Pancreas (tissue), 10 donors: ENCODE measurements at regions not wholly inside any gene's neighbourhood (a gene's known extent, or its start where the extent isn't known, plus 50 kb on each side); places are given as distances from the start of the nearest gene placed in this dataset.

ENCODE experiments used
- ATAC-seq, 4 donors: fragments of 200-7000 bp; cut with Tn5 transposase; one replicate each; pipeline versions ENCODE4 v1.8.0 to v1.9.1; 2020; ENCODE audit warnings: mild to moderate bottlenecking in 4 of 4, moderate library complexity in 4 of 4
- DNase-seq, 6 donors: peaks; one replicate each; pipeline ENCODE4 v3.0.0-alpha.2; 2020
- FAIRE-seq: peaks from 2 replicates; lab custom pipeline; 2012; peaks lifted over from hg19 to GRCh38; lab: Jason Lieb, UNC
- H3K27ac ChIP-seq, 4 donors: fragments of 200-600 bp; sonication (generic); 1 replicate in 3 of 4; 2 replicates in 1 of 4; pipeline versions ENCODE4 v1.5.0 to v1.8.0; 2020
- H3K27me3 ChIP-seq, 4 donors: fragments of 200-600 bp; one replicate each; pipeline ENCODE4 v1.8.0; 2021
- H3K36me3 ChIP-seq, 3 donors: fragments of 200-600 bp; sonication (generic) in 1 of 3; one replicate each; pipeline versions ENCODE4 v1.5.0 to v1.8.0; 2020 to 2021
- H3K4me1 ChIP-seq, 3 donors: fragments of 200-600 bp; one replicate each; pipeline ENCODE4 v1.8.0; 2021
- H3K4me3 ChIP-seq, 4 donors: fragments of 200-600 bp; sonication (generic) in 2 of 4; one replicate each; pipeline versions ENCODE4 v1.5.0 to v1.8.0; 2020 to 2021
- H3K9me3 ChIP-seq, 4 donors: fragments of 200-600 bp; one replicate each; pipeline ENCODE4 v1.8.0; 2021
- WGBS, 2 donors: extraction: QIAGEN DNeasy Blood & Tissue Kit; methylation state at CpG; one replicate each; pipeline ENCODE4 v1.1.7; 2013; 5-methylcytosine and 5-hydroxymethylcytosine counted together
- intact Hi-C, 3 donors: fragments of 100-400 bp; cut with DNase I; formaldehyde crosslinking; loops; one replicate each; pipeline versions ENCODE4 v1.11.1 to v1.14.2; 2022
- TF ChIP-seq, protein P1 (sequence below), 4 donors: fragments of 200-600 bp; sonication (generic) in 3 of 4; IDR thresholded peaks; one replicate each; pipeline versions ENCODE4 v1.5.0 to v1.8.0; 2021; ENCODE audit warnings: antibody characterized with exemption in 4 of 4
- donor health status: healthy with polysubstance abuse.
- donor health status: DM: no; HTN: no; CAD: no; lungs with moderate emphysema.
- donor health status: DM: no; HTN: no; CAD: no.
- donor health status: control.
- donor health status: control.
- donor health status: Bipolar disorder and iron deficiency.
- donor health status: DM: yes; HTN: yes; CAD: no.
- donor health status: DM: no; HTN: no; CAD: no.
- donor health status: DM: no; HTN: no; CAD: no.
- donor health status: DM: yes; HTN: yes; CAD: no.

DNA sequence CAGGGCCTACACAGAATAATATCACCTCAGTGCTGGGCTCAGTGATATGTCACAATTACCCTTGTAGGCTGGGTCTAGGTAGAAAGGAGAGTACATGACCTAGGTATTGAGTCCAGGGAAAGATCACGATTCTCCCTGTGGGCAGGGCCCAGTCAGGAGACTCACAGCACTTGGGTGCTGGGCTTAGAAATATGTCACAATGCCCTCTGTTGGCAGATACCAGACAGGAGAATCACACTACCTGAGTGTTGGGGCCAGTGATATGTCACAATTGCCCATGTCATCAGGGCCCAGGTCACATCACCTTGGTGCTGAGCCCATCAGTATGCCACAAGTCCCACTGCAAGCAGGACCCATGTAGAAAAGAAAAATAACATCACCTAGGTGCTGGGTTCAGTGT is 2105.5 kb downstream of the TP53TG3F start:
- FAIRE-seq (no peak), DNase-seq (no peak), ATAC-seq (no peak)
- no peaks in the 10 kb centered on the region for H3K36me3 ChIP-seq
- H3K27me3 ChIP-seq: no peaks in the 10 kb centered on the region
- TF ChIP-seq, protein P1, sequence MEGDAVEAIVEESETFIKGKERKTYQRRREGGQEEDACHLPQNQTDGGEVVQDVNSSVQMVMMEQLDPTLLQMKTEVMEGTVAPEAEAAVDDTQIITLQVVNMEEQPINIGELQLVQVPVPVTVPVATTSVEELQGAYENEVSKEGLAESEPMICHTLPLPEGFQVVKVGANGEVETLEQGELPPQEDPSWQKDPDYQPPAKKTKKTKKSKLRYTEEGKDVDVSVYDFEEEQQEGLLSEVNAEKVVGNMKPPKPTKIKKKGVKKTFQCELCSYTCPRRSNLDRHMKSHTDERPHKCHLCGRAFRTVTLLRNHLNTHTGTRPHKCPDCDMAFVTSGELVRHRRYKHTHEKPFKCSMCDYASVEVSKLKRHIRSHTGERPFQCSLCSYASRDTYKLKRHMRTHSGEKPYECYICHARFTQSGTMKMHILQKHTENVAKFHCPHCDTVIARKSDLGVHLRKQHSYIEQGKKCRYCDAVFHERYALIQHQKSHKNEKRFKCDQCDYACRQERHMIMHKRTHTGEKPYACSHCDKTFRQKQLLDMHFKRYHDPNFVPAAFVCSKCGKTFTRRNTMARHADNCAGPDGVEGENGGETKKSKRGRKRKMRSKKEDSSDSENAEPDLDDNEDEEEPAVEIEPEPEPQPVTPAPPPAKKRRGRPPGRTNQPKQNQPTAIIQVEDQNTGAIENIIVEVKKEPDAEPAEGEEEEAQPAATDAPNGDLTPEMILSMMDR (IDR thresholded peaks at IDR 0.05): no peak
- no peaks in the 10 kb centered on the region for H3K4me1 ChIP-seq
- WGBS, 2 donors: 60% methylated on average over 1 of the region's 1 CpG
- intact Hi-C loops: no loop called here
- no peaks in the 10 kb centered on the region for H3K9me3 ChIP-seq
- no peak overlapping the region for H3K4me3 ChIP-seq
- no peak overlapping the region for H3K27ac ChIP-seq

DNA sequence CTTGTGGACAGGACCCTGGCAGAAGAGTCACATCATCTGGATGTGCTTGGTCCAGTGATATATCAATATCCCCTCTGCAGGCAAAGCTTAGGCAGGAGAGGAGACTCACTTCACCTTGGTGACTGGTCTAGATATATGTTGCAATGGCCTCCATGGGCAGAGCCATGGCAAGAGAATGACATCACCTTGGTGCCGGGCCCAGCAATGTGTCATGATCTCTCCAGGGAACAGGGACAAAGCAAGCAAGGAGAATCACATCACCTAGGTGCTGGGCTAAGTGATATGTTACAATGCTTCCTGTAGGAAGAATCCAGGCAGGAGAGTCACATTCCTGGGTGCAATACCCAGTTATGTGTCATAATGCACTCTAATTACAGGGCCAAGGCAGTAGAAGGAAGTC is 2106.2 kb downstream of the TP53TG3F start:
- Histone ChIP-seq H3K27ac (no peak overlapping the region), H3K4me3 (no peak overlapping the region), H3K36me3 (no peaks in the 10 kb centered on the region), H3K9me3 (no peaks in the 10 kb centered on the region), H3K27me3 (no peaks in the 10 kb centered on the region), H3K4me1 (no peaks in the 10 kb centered on the region)
- no peak for FAIRE-seq
- WGBS, 2 donors: 61 to 76% methylated on average over 1 of the region's 1 CpG
- no peak for DNase-seq
- intact Hi-C loops: no loop called here
- TF ChIP-seq, protein P1 (IDR thresholded peaks at IDR 0.05): no peak
- no peak for ATAC-seq

DNA sequence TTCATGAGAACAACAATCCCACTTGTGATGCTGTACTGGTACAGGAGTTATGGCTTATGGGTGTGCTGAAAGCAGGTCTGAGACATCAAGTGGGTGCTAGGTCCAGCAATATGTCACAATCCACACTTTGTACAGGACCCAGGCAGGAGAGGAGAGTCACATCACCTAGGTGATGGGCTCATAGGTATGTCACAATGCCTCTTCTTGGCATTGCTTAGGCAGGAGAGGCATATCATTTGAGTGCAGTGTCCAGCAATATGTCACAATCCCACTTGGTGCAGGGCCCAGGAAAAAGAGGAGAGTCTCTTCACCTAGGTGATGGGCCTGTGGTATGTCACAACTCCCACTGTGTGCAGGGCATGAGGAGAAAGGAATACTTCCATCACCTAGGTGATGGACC is 2110.0 kb downstream of the TP53TG3F start:
- no peak for FAIRE-seq

DNA sequence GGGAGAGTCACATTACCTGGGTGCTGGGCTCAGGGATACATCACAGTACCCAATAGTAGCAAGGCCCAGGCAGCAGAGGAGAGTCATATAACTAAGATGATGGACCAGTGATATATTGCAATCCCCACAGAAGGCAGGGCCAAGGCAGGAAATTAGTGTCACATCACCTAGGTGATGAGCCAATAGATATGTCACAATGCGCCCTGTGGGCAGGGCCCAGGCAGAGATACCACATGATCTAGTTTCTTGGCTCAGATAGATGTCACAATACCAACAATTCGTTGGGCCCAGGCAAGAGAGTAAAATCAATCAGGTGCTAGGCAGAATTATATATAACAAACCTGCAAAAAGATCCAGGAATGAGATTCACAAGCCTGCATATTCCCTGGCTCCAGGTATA is 2111.5 kb downstream of the TP53TG3F start:
- Histone ChIP-seq H3K4me1 (no peaks in the 10 kb centered on the region), H3K27ac (no peak overlapping the region), H3K36me3 (no peaks in the 10 kb centered on the region), H3K9me3 (no peaks in the 10 kb centered on the region), H3K4me3 (no peak overlapping the region), H3K27me3 (no peaks in the 10 kb centered on the region)
- no peak for FAIRE-seq
- WGBS, 2 donors: 23 to 31% methylated on average over 2 of the region's 2 CpGs
- no peak for ATAC-seq
- intact Hi-C loops: loop anchor here in 1 of 3 donors (10.0 kb wide), 1 partner anchor 56 kb away; no protein-coding TSS in a partner anchor
- TF ChIP-seq, protein P1 (IDR thresholded peaks at IDR 0.05): no peak
- DNase-seq: no peak

More for the DNA sequence above, 2110.0 kb downstream of the TP53TG3F start:
- ATAC-seq (no peak), DNase-seq (no peak)
- no peaks in the 10 kb centered on the region for H3K4me1 ChIP-seq
- H3K9me3 ChIP-seq: no peaks in the 10 kb centered on the region
- H3K27ac ChIP-seq: no peak overlapping the region
- H3K27me3 ChIP-seq: no peaks in the 10 kb centered on the region
- TF ChIP-seq, protein P1 (IDR thresholded peaks at IDR 0.05): no peak
- intact Hi-C loops: no loop called here
- no peaks in the 10 kb centered on the region for H3K36me3 ChIP-seq
- H3K4me3 ChIP-seq: no peak overlapping the region

DNA sequence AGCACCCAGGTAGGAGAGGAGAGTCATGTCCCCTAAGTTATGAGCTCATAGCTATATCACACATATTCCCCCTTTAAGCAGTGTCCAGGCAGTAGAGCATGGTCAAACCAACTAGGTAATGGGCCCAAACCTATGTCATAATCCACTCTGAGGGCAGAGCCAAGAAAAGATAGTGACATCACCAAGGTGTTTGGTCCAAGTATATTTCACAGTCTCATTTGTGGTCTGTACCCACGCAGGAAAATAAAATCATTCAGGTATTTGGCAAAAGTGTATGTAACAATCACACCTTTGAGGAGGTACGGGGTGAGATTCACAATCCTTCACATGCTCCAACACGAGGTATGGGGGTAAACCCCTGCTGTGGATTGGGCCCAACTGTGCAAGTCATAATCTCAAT is 2112.8 kb downstream of the TP53TG3F start:
- TF ChIP-seq, protein P1 (IDR thresholded peaks at IDR 0.05): no peak
- Histone ChIP-seq H3K36me3 (no peaks in the 10 kb centered on the region), H3K27me3 (no peaks in the 10 kb centered on the region), H3K27ac (no peak overlapping the region), H3K9me3 (no peaks in the 10 kb centered on the region), H3K4me3 (no peak overlapping the region), H3K4me1 (no peaks in the 10 kb centered on the region)
- no peak for FAIRE-seq
- WGBS, 2 donors: 24 to 25% methylated on average over 3 of the region's 3 CpGs
- no peak for DNase-seq
- no peak for ATAC-seq
- intact Hi-C loops: loop anchor here in 1 of 3 donors (10.0 kb wide), 1 partner anchor 57 kb away; no protein-coding TSS in a partner anchor
